CD4-positive, alpha-beta T cell treated with Interleukin-4 for 4 hours (primary cell): ENCODE measurements at regions not wholly inside any gene's neighbourhood (a gene's known extent, or its start where the extent isn't known, plus 50 kb on each side); places are given as distances from the start of the nearest gene placed in this dataset.

Experiments used
- DNase-seq: peaks from one replicate; pipeline ENCODE4 v3.0.0-alpha.2; 2020

DNA sequence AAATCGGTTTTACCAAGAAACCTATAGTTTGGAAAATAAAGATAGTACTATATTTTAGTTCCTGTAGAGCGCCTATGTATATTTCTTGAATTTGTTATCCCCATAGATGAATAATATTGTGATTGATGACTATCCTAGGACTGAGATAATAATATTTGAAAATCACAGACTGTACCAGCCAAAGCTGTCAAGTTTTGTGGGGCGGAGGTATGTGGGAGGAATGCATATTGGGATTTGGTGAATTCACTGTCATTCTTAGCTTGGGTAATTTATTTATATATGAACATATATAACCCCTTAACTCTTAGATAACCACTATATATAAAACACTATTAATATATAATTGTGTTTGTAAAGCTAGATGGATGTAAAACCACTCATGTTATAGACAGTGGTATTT lies 205.5 kb upstream of the ARSJ start:
- DNase-seq, result no peak

DNA sequence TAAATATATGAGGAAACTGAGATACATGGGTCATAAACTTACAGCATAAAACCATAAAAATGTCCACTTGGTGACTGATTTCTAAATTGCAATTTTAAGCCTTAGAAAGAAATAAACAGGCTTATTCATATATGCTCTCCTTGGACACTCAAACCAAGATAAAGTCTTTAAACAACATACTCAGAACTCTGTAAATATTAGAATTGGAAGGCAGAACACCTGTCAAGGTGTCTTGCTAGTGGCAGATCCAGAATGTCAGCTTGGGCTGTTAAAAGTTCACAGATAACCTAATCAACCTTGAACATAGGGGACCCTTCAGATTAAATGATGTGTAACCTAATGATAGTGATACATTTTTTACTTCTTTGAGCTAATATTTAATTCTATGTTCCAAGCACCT lies 208.1 kb upstream of the ARSJ start:
- no peak for DNase-seq

DNA sequence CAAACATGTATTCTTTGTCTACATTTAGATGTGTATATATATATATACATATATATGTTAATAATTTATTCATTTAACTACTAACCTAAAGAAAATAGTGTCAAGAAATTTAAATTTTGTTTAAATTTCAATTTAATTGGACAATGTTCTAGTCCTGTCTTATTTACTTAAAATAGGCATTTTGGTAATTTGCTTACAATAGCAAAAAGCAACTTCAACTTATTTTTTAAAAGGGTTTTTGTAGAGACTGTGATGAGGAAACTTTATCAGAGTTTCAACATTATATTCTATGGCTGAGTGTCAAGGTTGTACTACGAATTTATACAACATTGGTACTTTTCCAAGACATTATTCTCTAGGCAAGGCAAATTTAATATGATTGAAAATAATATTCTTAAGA lies 212.0 kb upstream of the ARSJ start:
- DNase-seq, result no peak

DNA sequence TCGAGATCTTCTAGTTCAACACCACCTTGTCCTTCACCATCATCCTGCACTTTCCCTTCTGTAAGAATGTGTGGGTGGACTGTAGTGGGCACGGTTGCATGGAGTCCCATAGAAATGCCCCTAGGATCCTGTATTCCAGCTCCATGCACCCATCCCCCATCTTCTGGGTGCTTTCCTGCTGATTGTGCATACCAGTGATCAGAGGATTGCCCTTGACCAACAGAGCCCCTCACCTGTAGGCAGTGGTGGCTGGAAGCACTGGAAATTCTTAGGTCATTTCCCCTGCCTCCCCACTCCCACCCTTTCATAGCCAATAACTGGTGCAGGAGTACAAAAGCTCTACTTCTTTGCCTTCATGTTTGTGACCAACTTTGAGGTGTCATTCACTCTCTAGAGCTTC lies 213.4 kb upstream of the ARSJ start:
- no peak for DNase-seq

DNA sequence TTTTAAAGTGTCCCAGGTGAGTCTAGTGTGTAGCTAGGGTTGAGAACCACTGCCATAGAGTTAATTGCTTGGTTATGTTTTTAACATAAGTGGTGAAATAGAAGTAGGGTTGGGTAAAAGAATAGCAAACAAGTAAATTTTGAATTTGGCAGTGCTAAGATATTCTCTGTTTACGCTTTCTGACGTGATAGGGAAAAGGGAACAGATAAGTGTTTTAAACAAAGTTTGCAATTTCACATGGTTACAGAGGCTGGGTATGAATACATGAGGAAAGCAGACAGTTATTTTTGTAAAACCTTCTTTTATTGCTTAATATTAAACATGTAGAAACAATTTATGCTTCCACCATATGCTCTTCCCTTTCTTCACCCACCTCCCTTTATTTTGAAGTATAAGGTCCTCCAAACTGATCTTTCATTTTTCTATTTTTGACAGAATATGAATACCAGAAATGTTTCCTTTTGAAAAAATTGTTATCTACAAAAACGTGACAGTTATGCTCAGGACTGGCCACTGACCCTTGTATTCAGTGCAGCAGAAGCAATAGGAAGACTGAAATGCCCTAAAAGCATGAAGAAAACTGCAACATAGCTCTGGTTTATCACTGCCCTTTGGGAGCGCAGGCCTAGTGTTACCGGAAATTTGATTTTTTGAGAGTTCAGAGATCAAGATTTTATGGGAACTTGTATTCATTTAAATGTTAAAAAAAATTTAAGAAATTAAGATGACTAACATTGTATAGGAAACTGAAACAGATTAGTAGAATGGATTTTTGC lies 214.4 kb upstream of the ARSJ start:
- no peak for DNase-seq

DNA sequence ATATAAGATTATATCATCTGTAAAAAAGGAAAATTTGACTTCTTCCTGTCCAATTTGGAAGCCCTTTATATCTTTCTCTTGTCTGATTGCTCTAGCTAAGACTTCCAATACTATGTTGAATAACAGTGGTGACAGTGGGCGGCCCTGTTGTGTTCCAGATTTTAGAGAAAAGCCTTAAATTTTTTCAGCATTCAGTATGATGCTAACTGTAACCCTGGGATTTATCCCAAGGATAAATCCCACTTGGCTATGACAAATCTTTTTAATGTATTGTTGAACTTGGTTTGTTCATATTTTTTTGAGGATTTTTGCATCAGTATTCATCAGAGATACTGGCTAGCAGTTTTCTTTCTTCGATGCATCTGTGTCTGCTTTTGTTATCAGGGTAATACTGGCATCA lies 217.2 kb upstream of the ARSJ start:
- DNase-seq, result no peak

DNA sequence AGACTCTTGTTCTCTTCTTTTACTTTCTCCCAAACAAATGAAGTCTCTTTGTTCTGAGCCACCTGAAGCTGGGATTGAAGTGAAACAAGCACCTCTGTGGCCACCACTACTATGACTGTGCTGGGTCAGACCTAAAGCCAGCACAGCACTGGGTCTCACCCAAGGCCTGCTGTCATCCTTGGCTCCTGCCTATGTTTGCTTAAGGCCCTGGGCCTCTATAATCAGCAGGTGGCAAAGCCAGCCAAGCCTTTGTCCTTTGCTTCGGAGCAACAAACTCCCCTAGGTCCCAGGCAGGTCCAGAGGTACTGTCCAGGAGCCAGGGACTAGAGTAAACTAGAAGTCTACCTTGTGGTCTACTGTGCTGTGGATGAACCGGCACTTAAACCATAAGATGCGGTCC lies 220.6 kb upstream of the ARSJ start:
- DNase-seq, result no peak

DNA sequence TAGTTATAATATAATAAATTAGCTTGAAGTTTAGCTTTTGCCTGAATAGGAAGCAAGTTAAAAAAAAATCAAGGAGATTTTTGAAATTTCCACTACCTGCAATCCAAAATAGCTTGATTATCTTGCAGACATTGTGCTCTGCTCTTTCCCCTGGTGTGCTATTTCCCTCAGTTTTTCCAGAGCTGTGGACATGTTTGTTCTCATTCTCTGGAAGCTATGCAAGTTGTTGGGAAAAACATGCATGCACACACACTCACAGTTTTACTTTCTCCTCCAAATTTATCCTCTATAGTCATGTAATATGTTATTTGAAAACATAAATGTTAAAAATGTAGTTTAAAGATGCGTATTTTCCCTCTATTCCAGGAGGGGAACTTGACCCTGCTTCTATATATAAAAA lies 225.8 kb upstream of the ARSJ start:
- DNase-seq, result no peak

DNA sequence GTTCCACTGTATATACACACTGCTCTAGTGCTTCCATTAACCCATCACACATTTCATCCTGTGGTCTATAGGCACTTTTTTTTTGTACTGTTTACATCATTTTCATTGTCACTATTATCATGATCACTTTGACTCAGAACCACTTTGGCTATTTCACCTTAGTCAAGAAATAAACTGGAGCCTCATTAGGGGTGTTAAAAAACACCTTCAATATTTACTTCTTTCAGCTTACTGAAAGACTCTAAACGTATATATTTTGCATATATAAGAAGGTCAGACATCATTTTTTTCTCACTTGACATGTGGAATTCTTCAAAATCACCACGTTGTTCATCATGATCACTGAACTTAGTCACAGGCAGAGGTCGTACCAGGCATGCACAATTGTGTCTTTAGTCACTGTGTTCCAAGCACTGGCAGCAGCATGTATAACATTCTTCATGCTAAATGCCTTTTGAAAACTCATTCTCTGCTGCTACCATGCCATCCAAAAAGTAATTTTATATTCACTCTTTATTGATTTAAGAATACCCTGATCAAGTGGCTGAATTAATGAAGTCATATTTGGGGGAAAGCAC lies 229.2 kb upstream of the ARSJ start:
- DNase-seq, result no peak

DNA sequence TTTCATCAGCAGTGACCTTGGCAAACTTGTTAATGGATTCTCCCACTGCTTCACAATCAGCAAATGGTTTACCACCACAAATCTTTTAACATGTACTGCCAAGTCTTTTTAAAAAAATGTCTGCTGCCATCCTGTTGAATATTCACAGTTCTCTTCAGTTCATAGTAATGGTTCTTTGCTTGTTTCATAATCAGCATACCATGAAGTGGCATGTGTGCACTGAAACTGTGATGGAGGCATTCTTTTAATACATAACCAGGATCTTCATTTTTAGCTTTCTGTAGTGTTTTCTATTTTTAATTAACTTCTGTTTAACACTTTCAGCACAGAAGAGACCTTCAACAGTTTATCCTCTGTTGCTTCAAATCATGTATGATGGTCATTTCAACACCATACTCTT lies 230.1 kb upstream of the ARSJ start:
- no peak for DNase-seq

DNA sequence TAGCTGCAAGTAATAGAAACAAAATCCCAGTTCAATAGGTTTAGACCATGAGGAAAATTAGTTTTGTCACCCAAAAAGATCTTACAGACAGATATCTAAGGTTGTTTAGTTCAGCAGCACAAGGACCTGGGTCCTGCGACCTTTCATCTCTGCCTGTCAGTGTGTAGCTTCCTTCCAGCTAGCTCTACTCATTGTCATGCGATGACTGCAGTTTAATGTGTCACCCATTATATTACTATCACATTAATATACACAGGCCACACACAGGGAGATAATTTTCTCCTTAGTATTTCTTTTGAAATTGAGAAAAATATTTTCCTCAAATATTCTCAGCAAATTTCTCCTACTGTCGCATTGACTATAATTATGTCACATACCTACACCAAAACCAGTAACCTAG lies 232.1 kb upstream of the ARSJ start:
- DNase-seq, result no peak

DNA sequence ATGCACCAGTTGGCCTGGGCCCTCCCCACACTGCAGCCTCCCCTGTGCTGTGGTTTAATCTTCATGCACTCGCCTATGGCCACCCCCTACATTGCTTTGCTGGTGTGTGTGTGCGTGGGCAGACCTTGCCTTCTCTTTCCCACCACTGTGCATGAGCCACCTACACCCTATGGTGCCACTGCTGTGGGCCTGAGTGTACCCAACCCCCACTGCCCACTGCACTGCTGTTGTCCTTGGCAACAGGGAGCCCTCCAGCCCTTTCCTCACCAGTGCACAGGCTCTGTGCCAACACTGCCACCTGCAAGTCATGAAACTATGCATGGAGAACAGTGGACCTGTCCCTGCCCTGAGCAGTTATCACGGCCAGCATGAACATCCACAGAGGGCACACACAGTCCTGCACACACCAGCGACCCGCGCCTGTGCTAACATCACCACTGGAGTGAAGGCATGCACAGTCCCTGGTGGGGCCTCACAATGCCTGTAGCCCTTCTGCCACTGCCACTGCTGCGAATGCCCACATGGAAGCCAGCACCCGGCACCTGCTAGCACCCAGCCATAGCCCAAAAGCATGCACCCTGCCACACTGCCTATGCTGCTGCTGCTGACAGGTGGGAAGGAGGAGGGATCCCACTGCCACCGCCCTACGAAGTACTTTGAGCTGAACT lies 237.8 kb upstream of the ARSJ start:
- no peak for DNase-seq

DNA sequence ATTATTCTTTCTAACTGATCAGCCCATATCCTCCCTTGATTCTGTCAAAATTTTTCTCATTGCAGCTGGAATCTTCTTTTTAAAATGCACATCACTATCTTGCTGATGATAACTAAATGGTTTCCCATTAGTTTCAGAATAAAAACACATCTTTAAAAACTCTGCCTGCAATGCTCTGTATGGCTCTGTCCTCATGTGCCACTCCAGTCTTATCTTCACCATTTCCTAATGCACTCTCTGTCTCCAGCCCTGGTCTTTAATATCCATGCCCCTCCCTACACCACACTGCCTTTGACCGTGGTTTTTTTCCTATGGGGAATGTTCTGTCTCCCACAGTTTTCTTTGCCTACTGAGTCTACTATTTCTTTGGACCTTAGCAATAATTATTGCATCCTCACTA lies 244.1 kb upstream of the ARSJ start:
- no peak for DNase-seq

DNA sequence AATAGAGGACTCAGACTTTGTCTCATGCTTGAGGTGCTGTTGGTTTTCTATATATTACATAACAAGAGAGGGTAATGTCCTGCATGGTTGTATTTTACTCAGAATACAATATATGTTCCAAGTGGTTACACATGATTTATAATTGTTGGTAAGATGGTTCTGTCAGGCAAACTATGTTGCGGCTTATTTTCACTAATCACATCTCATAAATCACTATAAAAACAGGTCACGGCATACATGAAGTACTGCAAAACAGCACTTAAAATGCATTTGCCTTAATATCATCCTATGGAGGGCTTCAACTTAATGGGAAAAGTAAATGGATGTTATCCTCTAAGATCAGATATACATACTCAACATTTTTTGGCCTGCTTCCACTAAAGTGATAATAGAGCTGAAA lies 246.0 kb upstream of the ARSJ start:
- no peak for DNase-seq

DNA sequence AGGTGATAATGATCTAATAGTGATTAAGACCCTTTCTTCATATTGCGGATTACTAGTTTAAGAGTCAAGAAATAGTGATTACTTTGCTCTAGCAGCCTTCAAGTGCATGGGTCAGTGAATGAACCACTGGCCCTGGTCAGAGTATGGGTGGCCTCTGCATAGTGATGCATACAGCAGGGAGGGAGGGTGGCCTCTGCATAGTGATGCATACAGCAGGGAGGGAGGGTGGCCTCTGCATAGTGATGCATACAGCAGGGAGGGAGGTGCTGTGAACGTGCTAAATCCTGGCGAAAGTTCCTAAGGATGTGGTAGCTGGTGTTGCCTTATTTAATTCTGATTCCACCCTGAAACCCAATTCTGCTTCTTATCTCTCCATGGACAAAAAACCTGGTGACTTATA lies 246.7 kb upstream of the ARSJ start:
- no peak for DNase-seq

DNA sequence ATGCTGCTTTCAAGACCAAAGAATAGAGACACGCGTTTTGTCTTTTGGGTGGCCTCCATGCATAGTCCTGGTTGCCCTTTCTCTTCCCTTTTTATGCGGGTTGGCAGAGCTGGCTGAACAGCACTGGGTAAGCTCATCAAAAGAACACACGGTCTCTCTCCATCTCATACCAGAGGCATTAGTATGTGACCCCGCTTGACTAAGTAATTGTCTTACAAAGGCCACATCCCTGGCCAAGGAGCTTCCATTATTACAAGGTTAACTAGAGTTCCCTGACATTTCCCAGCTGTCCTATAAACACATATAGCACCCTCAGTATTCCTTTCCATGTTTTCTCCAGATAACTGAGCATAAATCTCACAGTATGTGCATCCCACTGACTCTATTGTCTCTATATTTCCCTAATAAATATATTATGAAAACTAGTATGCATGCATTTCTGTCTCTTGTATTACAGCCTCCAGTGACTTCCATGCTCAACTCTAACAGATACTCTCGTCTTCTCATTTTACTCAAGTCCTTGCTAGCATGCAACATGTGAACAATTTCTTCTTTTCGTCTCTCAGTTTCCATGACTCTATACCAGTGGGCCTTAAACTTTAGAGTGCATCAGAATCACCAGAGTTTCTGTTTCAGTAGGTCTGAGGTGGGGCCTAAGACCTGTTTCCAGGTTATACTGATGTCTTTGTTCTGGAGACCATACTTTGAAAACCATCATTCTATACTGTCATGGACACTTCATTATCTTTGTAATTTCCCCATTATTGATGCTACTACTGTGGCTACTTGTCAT lies 247.7 kb upstream of the ARSJ start:
- no peak for DNase-seq

DNA sequence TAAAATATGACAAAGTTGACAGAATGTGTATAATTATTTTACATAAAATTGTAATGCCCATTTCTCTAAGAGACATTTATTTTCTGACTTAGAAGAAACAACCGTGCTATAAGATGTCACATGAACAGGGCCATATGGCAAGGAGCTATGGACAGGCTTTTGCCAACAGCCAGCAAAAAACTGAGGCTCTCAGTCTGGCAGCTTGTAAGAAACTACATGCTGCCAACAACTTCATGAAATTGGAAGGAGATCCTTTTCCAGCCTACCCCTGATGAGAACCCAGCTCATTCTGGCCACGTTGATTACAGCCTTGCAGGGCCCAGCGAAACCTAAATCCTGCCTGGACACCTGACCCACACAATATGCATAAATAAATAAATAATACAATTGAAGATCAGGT lies 250.3 kb upstream of the ARSJ start:
- no peak for DNase-seq

DNA sequence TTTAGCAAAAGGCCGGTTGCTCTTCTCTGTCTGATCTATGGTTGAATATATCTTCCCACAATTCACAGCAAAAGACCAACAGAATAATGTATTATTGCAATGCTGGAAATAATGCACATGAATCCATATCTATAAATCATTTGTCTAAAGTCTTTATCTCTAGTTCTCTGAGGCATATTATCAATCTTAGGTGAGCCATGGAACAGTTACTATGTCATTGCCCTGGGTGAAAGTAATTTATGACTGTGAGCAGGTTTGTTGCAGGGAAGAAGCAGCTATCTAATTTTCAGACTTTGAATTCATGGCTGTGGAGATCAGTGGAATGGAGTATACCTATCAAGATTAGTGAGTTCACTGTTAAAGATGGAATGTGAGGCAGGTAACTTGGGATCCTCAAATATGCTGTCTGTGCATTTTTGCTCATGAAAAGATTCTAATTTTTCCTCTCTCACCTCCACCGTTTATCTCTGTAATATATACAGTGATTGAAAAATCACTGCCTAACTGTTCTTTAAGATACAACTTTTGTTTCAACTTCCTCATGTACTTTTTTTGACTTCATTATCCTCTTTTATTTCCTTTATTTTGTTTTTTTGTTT lies 256.8 kb upstream of the ARSJ start:
- DNase-seq, result no peak

DNA sequence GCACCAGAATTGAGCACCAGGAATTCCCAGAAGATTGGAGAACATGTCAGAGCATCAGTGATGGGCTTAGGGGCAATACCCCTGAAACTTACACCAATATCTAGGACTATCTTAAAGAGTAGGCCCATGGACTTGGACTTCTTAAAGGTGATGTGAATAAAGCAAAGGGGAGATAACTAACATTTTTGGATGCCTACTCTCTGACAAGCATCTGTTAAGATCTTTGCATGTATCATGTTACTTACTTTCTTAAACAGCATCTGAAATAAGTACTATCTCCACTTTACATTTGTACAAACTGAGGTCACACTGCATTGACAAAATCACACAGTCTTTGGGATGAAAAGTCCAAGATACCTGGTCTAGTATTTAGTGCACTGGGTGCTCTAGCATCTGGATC lies 258.6 kb upstream of the ARSJ start:
- no peak for DNase-seq

DNA sequence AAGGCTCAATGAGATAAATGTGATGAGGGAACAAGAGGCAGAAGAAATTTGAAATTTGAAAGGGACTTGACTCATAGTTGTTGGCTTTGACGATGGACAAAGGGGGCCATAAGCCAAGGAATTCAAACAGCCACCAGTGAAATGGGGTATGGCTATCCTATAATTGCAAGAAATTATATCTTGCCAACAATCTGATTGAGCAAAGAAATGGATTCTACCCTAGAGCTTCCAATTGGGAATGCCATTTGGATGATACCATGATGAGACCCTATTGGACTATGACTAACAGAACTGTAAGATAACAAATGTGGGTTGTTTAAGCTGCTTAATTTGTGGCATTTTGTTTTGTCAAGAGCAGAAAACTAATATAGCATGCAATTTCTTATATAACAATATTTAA lies 270.1 kb upstream of the ARSJ start:
- no peak for DNase-seq

DNA sequence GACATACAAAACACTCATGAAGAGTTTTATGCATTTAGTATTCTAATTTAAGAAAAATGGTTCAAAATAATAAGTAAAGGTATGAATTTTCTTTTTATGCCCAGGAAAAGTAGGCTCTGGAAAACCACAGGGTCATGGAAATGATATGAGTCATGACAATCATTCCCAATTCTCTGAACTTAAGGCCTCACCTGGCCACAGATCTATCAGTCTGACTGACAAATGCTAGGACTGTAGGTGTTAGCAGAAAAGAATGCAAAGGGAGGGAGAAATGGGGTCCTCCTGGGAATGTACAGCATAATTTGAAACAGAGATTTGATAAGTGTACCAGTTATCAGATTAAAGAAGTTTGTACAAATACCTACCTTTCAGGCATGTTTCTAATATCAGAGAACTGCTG lies 270.5 kb upstream of the ARSJ start:
- no peak for DNase-seq

DNA sequence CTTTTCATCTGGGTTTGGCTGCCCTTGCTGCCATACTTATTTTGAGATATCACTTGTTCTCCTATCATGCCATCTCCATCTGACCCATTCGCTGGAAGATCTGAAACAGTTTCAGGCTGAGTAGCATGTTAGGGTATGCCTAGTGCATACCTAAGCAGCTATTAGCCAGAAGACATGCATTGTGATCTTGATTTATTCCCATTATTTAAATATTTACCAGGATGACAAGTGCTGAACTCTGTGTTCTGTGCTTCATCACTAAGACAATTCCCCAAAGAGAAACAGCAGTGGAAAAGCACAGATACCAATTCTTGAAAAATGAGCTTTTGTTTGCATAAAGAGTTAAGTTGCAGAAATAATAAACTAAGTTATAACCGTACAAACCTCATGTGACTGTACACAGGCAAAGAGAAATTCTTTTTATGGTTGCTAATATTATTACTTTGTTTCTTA lies 271.0 kb upstream of the ARSJ start:
- DNase-seq, result no peak

DNA sequence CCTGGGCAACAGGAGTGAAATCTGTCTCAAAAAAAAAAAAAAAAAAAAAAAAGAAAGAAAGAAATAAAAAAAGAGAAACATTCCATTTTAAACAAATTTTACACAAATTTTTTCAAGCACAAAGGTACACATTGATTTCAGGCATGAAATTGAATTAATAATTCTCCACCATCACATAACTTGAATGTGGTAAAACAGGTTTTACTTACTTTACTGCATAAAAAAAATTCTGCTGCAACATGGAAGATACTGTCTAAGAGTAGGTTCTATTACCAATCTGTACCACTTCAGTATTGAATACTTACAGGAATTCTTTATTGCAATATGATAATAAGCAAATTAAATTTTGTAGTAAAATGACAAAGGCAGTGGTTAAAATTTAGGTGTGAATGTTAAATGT lies 271.6 kb upstream of the ARSJ start:
- no peak for DNase-seq
